SIG-M5 treated with dmso at 0.1 percent for 504 hours (cell line): ENCODE measurements at regions not wholly inside any gene's neighbourhood (a gene's known extent, or its start where the extent isn't known, plus 50 kb on each side); places are given as distances from the start of the nearest gene placed in this dataset.
"Not testable (repeated sequence)": the region's sequence is repeated elsewhere in the genome, so short reads cannot be mapped to it uniquely, and the experiment has no call there.

Experiments used
- DNase-seq: peaks from one replicate; lab custom pipeline; 2025; ENCODE audit not compliant: unreplicated experiment; lab: John Stamatoyannopoulos, UW

DNA sequence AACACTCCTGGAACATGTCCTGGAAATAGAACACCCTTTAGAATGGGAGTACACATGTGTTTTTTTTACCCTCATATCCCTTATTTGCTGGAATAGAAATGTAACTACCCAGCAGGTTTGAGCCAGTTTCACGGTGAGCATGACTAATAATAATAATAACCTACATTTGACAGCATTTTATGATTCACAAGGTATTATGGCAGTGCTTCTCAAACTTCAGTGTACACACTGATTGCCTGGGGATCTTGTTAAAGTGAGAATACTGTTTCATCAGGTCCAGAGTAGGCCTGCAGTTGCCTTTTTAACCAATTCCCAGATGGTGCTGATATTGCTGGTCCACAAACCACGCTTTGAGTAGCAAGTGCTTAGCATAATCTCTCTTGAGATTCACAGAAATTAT is 63.9 kb downstream of the NFKBIZ start:
- DNase-seq, result no peak

DNA sequence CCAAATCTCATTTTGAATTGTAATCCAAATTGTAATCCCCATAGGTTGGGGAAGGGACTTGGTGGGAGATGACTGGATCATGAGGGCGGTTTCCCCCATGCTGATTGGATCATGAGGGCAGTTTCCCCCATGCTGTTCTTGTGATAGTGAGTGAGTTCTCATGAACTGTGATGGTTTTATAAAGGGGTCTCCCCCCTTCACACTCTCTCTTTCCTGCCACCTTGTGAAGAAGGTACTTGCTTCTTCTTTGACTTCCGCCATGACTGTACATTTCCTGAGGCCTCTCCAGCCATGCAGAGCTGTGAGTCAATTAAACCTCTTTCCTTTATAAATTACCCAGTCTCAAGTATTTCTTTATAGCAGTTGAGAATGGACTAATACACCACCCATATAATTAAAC is 68.4 kb downstream of the NFKBIZ start:
- DNase-seq, result not testable (repeated sequence)

DNA sequence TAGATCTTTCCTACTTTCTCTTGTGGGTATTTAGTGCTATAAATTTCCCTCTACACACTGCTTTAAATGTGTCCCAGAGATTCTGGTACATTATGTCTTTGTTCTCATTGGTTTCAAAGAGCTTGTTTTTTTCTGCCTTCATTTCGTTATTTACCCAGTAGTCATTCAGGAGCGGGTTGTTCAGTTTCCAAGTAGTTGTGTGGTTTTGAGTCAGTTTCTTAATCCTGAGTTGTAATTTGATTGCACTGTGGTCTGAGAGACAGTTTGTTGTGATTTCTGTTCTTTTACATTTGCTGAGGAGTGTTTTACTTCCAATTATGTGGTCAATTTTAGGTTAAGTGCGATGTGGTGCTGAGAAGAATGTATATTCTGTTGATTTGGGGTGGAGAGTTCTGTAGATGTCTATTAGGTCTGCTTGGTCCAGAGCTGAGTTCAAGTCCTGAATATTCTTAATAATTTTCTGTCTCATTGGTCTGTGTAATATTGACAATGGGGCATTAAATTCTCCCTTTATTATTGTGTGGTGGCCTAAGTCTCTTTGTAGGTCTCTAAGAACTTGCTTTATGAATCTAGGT is 72.9 kb downstream of the NFKBIZ start:
- DNase-seq, result not testable (repeated sequence)

DNA sequence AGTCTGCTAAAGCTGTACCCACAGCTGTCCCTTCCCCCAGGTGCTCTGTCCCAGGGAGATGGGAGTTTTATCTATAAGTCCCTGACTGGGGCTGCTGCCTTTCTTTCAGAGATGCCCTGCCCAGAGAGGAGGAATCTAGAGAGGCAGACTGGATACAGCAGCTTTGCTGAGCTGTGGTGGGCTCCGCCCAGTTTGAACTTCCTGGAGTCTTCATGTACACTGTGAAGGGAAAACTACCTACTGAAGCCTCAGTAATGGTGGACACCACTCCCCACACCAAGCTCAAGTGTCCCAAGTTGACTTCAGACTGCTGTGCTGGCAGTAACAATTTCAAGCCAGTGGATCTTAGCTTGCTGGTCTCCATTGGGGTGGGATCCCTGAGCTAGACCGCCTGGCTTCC is 75.3 kb downstream of the NFKBIZ start:
- not testable (repeated sequence) for DNase-seq

DNA sequence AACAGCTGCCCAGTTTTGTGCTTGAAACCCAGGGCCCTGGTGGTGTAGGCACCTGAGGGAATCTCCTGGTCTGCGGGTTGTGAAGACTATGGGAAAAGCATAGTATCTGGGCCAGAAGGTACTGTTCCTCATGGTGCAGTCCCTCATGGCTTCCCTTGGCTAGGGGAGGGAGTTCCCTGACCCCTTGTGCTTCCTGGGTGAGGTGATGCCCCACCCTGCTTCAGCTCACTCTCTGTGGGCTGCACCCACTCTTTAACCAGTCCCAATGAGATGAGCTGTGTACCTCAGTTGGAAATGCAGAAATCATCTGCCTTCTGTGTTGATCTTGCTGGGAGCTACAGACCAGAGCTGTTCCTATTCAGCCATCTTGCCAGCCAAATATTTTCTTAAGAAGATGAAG is 75.8 kb downstream of the NFKBIZ start:
- DNase-seq, result not testable (repeated sequence)

DNA sequence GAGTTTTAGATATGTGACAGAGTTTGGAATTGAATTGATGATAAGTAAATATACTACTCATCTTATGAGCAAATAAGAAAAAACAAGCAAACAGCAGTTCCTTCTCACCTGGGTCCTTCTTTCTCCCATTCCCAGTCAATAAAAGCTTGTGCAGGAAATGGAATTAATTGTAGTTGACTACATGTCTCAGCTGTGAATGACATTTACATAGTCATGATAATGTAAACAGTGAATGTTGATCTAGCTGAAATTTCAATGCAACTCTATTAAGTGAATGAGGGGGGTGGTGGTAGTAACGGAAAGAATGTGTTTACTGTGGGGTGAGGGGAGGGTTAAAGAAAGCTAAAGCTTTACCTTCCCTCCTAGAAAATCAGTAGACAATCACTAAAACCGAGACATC is 76.2 kb downstream of the NFKBIZ start:
- no peak for DNase-seq

DNA sequence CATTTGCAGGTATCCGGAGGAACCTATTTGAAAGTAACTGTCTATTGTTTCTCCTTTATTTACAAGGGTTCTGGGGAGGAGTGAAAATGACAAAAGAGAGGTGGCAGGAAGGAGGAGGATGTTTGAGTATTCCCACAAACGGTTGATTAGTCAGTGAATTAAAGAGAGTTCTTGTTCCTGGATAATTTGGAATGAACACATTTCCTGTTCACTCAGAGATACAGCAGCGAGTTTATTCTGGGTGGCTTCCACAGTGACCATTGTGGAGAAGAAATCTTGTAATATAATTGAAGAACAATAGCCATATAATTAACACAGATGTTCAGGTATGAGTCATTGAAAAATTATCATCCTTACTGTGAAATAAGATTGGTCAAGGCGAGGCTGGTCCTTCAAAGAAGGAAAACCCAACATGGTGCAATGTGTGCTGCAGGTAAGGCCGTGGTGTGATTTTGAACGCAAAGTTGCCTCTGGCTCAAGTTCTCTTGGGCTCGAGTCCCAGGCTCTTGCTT is 77.3 kb downstream of the NFKBIZ start:
- no peak for DNase-seq

DNA sequence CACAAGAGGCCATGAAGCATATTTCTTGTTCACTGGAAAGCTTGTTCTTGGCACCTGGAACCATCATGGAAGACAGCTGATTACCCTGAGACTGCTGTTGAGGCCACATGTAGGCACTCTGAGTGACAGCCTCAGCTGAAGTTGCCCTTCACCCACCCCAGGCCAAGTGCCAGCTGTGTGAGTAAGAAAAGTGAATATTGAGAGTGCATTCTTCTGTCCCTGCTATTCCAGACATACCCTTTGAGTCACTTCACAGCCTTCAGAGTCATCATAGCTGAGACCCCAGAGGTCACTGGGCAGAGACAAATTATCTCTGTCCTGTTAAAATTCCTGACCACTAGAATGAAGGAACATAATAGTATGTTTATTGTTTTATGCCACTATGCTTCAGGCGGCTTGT is 79.6 kb downstream of the NFKBIZ start:
- no peak for DNase-seq

DNA sequence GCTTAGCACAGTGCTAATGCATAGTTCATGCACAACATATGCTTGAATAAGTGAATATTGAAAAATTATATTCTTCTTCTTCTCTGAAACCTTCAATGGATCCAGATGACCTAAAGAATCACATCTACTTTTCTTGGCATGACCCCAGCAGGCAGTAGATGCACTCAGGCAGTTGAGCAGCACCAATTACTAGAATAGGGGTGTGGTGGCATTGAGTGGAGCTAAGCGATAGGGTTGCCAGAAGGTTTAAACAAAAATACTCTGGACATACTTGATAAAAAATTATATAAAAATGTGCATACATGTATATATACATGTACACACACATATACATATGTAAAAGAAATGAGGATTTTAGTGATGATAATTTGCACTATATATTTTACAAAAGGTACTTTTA is 81.8 kb downstream of the NFKBIZ start:
- DNase-seq, result no peak

DNA sequence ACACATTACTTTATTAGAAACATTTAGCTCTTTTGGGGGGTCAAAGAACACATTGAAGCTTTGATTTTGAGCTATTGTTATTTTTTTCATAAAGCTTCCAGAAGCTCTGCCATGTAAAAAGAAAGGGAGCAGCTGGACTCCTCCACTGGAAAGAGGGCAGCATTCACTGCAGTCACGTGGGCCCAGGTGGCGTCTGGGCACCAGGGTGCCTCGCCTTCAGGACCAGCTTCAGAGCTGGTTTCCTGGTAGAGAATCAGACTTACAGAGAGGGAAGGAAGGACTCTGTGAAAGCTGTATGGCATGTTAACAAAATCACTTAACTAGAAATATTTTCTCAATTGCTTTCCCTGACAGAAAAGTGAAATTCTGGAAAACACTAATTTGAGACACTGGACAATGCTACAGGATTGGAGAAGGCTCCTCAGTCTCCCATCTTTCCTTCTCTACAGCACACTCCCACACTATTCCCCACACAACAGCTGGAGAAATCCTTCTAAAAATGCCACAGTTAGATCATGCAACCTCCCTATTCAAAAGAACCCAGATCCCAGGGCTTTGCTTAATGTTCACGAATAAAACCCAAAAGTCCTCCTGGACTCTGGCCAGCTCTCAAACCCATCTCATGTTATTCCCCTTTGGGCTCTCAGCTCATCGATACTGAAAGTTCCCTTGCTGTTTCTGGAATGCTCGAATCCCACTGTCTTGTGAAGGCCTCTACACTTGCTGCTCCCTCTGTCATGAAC is 83.2 kb downstream of the NFKBIZ start:
- DNase-seq, result no peak

DNA sequence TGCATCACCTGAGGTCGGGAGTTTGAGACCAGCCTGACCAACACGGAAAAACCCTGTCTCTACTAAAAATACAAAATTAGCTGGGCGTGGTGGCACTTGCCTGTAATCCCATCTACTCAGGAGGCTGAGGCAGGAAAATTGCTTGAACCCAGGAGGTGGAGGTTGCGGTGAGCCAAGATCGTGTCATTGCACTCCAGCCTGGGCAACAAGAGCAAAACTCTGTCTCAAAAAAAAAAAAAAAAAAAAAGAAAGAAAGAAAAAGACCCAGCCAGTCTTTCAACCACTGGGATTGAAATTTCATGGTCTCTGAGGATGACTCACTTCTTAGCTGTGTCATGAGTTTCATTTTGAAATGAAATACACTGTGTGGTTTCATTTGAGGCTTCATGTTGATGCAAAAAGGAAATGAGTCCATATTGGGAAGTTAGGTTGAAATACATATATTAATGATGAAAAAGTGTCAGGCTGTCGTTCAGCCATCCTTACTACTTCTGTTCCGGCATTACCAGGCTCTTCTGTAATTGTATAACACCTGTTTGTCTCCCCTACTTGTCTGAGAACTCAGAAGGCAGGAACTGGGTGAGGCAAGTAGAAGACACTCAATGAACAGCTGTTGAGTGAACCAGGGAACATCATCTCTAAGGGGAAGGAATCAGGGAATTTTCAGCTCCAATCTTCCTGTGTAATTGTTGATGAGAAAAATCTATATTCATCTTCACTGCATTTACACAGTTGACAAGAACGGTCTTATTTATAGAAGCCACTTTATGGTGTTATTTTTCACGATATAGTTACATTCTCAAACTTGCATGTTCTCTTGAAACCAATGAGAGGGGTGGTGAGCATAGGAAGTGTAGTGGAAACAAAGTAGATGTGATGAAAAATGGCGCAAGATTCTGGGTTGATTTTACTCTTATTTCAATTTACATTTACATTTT is 87.4 kb downstream of the NFKBIZ start:
- peak; percentile 98 for DNase-seq

DNA sequence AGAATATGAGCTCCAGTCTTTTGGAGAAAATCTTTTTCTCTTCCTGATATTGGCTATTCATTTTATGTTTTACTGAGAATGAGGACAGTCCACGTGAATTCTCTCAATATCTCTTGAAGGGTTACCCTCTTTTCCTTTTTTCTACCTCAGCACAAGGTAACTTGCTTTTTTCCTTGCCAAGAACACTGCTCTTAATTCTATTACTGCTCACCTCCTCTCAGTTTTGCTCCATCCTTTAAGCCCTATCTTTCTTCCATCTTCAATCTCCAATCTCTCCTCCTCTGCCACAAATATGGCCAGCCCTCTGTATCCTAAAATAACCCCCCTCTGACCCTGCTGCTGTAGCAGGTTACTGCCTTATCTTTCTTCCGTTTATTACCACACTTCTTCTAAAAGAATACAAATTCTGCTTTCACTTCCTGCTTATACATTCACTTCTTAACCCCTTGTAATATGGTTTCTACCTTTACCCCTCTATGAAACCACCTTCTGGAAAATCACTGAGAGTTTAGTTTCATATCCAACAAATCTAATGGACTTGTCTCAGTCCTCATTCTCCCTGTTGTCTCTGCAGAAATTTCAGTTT is 89.0 kb downstream of the NFKBIZ start:
- DNase-seq, result peak; percentile 97

DNA sequence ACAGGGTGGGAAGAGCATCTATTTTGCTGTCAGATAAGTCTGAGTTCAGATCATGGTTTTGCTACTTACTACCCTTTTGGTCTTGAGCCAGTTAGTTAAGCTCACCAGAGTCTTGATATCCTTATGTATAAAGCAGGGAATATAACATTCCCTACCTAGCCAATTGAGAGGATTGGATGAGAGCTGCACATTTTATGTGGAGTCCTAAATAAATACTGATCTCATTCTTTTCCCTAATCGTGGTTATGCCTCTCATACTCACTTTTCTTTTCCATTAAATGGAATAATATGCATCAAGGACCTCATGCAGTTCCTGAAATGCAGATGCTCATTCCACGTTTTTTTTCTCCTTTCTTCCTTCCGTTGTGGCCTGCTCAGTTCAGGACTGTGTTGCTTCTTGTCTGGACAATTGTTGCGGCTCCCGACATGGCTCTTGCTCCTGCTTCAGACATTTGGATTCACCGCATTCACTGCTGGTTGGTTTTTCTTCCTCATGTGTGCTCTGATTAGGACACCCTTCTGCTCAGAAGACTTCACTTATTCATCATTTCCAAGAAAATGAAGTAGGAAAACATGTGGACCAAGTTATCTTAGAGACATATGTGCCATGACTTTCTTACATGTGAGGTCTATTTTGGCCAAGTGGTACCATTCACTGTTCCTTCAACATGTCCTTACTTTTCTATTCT is 90.2 kb downstream of the NFKBIZ start:
- DNase-seq, result no peak

DNA sequence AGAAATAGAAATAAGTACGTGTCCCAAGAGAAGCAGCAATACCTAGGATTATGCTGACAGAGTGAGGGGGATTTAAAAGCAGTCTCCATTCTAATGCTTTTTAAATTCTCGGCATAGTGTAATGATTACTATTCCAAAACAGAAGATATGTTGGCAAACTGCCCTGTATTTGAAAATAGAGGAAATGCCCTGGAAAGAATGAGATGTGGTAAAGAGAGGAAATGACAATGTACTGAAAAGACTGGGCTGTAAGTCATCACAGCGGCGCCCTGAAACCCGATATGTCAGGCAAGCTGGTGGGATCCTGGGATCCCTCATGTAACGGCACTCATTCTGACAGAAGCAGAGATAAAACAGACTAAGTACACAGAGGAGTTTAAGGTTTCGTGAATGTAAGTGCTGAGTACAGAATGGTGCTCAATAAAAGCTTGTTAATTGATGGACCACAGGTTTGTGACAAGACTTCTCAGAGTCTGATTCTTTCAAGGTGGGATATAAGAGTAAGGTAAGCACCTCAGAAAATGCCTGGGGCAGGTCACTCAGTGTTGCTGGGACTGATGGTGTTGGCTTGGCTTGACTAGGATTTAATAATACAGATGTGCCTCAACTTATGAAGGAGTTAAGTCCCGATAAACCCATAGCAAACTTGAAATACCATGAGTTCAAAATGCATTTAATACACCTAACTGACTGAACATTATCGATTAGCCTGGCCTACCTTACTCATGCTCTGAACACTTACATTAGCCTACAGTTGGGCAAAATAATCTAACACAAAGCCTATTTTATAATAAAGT is 91.4 kb downstream of the NFKBIZ start:
- peak; percentile 92 for DNase-seq

DNA sequence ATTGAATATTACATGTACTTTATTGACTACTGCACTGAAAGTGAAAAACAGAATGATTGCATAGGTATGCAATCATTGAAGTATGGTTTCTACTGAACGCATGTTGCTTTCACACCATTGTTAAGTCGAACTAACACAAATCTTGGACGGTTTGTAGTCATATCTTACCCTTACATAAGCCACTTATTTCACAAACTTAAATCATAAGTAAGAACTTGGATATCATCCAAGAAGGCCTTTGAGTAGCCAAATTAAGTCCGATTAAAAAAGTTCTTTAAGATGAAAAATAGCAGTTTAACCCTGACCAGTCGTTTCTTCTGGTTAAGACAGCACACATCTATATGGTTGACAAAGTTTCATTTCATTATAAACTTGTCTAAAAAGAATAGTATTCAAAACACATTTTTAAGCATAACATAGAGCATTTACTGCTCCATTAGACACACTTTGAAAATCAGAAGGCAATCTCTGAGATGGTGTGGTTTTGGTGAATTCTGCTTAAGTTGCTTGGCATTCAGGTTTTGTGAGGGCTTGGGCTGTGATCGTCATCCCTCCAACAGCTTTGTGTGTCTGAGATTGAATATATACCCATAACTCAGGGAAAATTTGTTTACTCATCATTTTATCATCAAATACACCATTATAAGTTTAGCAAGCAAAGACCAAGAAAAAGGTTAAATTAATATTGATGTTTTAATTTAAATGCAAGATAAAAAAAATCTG is 92.2 kb downstream of the NFKBIZ start:
- DNase-seq, result no peak

DNA sequence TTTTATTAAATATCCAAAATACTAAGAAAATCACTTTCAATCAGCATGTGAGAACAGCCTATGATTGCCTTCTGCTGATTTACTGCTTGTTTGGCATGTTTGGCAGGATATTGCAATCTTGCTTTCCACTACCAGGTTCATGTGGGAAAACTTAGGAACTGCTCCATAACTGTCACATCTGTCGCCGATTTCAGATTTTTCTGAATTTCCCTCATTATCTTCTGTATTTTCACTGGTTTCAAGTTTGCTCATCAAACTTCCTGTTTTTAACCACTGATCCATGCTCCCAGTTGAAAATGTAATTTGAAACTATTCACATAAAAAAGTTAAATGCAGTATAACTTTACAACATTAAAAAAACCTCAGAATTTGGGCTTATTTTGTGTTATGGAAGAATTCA is 93.0 kb downstream of the NFKBIZ start:
- DNase-seq, result peak; percentile 48

DNA sequence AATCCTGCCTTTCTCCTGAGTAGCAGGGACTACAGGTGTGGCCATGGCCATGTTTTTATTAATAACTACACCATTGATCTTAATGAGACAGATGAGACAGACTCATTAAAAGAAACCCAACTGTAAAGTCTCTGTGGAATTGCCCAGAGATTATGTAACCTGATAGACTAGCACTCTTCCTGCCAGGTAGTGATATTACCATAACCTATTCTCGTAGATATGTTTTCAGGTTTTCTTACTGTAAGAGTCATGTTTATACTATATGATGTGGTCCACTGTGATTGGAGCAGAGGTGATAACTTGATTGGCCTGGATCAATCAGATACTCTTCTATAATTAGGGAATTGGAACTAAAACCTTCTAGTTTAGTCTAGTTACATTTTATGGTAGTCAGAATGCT is 93.7 kb downstream of the NFKBIZ start:
- DNase-seq, result no peak

DNA sequence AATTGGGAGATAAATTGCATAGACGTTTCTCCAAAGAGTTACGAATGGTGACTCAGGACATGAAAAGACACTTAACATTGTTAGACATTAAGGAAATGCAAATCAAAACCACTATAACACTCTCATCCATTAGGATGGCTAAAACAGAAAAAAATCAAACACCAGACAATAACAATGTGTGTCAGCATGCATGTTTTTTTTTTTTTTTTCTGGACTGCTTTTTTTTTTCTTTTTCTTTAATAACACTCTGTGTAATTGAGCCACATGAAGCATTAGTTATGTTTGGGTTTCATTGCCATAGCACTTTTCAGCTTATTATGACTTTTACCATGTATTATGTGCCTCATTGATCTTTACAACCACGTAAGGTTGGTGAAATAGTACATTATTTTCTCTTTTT is 95.0 kb downstream of the NFKBIZ start:
- DNase-seq, result no peak

DNA sequence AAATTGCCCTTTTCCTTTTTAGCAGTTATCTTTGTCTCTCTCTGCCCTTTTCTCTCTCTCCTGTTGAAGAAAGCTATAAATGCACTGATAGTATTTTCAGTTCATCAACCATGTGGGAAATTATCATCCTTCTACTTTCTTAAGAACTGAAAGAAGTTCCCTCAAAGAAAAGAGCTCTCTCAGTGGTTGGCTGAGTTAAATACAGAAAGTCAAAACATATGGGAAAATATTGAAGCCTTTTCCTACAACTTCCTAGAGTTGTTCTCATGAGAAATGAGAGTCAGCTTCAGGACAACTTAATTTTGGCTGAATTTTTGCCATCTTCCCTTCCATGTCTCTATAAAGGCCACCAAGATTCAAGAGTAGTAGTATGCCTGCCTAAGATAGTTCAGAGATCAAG is 96.7 kb downstream of the NFKBIZ start:
- no peak for DNase-seq
